Psoas muscle (tissue), 7 donors: ENCODE measurements at regions not wholly inside any gene's neighbourhood (a gene's known extent, or its start where the extent isn't known, plus 50 kb on each side); places are given as distances from the start of the nearest gene placed in this dataset.

Experiments used
- ATAC-seq, 4 donors: fragments of 200-7000 bp; cut with Tn5 transposase; one replicate each; pipeline ENCODE4 v1.9.1; 2020; ENCODE audit warnings: moderate library complexity in 3 of 4, mild to moderate bottlenecking in 2 of 4
- DNase-seq, 2 donors: peaks; one replicate each; pipeline ENCODE4 v3.0.0-alpha.2; 2020
- H3K27ac ChIP-seq: fragments of 200-600 bp; one replicate; pipeline ENCODE4 v1.8.0; 2022
- H3K27me3 ChIP-seq, 3 donors: fragments of 200-600 bp in 1 of 3; one replicate each; pipeline versions ENCODE4 v1.6.1 to v1.8.0; 2013 to 2022; ENCODE audit warnings: low read length in 2 of 3, mild to moderate bottlenecking in 2 of 3, moderate library complexity in 1 of 3; ENCODE audit not compliant: insufficient read depth in 3 of 3
- H3K36me3 ChIP-seq, 2 donors: fragments of 200-600 bp in 1 of 2; one replicate each; pipeline versions ENCODE4 v1.6.1 to v1.8.0; 2013 to 2022; ENCODE audit warnings: low read depth in 1 of 2, mild to moderate bottlenecking in 1 of 2, moderate library complexity in 1 of 2; ENCODE audit not compliant: insufficient read depth in 1 of 2
- H3K4me1 ChIP-seq: fragments of 200-600 bp; one replicate; pipeline ENCODE4 v1.8.0; 2022
- H3K4me3 ChIP-seq: fragments of 200-600 bp; one replicate; pipeline ENCODE4 v1.8.0; 2022; ENCODE audit warnings: mild to moderate bottlenecking
- H3K9me3 ChIP-seq: fragments of 200-600 bp; one replicate; pipeline ENCODE4 v1.8.0; 2022
- WGBS, 3 donors: extraction: QIAGEN DNeasy Blood & Tissue Kit; methylation state at CpG; one replicate each; pipeline versions ENCODE4 v1.1.6 to v1.1.7; 2013; 5-methylcytosine and 5-hydroxymethylcytosine counted together
- intact Hi-C, 2 donors: fragments of 100-400 bp; cut with DNase I; formaldehyde crosslinking; loops; one replicate each; pipeline versions ENCODE4 v1.11.0 to v1.14.2; 2022
- TF ChIP-seq, protein P1 (sequence below): fragments of 200-600 bp; IDR thresholded peaks from one replicate; pipeline ENCODE4 v1.8.0; 2022; ENCODE audit warnings: antibody characterized with exemption
- donor health status: healthy with polysubstance abuse.
- donor health status: DM: no; HTN: no; CAD: no; lungs with moderate emphysema.
- donor health status: Bipolar disorder and iron deficiency.
- donor health status: healthy.
- donor health status: DM: yes; HTN: yes; CAD: no.
- donor health status: DM: no; HTN: no; CAD: no.
- donor health status: DM: yes; HTN: yes; CAD: no.

DNA sequence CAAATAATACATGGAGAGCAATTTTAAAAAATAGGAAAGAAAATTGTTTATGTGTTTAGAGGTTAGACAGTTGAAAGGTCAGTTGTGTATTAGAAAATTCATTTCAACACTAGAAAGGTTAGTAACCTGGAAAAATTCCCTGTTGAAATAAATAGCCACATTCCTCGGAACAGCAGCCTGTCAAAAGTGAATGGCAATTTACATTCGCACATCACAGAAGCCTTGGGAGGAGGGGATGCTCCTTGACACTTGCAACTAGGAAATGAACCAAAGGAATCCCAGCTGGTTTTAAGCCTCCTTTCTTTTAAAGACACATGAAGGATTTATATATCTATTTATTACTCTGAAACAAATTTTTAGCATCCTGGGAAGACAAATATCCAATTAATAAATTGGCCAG lies 653.5 kb upstream of the LRRTM4 start:
- H3K27ac ChIP-seq: no peak overlapping the region
- no peaks in the 10 kb centered on the region for H3K4me1 ChIP-seq
- 26 to 34% (median 30%) methylated on average over 2 of the region's 2 CpGs for WGBS, 3 donors
- intact Hi-C loops: no loop called here
- no peak for ATAC-seq
- H3K27me3 ChIP-seq: no peaks in the 10 kb centered on the region
- no peak overlapping the region for H3K4me3 ChIP-seq
- no peak for DNase-seq
- no peaks in the 10 kb centered on the region for H3K36me3 ChIP-seq
- H3K9me3 ChIP-seq: no peaks in the 10 kb centered on the region
- TF ChIP-seq, protein P1, sequence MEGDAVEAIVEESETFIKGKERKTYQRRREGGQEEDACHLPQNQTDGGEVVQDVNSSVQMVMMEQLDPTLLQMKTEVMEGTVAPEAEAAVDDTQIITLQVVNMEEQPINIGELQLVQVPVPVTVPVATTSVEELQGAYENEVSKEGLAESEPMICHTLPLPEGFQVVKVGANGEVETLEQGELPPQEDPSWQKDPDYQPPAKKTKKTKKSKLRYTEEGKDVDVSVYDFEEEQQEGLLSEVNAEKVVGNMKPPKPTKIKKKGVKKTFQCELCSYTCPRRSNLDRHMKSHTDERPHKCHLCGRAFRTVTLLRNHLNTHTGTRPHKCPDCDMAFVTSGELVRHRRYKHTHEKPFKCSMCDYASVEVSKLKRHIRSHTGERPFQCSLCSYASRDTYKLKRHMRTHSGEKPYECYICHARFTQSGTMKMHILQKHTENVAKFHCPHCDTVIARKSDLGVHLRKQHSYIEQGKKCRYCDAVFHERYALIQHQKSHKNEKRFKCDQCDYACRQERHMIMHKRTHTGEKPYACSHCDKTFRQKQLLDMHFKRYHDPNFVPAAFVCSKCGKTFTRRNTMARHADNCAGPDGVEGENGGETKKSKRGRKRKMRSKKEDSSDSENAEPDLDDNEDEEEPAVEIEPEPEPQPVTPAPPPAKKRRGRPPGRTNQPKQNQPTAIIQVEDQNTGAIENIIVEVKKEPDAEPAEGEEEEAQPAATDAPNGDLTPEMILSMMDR: no peak

DNA sequence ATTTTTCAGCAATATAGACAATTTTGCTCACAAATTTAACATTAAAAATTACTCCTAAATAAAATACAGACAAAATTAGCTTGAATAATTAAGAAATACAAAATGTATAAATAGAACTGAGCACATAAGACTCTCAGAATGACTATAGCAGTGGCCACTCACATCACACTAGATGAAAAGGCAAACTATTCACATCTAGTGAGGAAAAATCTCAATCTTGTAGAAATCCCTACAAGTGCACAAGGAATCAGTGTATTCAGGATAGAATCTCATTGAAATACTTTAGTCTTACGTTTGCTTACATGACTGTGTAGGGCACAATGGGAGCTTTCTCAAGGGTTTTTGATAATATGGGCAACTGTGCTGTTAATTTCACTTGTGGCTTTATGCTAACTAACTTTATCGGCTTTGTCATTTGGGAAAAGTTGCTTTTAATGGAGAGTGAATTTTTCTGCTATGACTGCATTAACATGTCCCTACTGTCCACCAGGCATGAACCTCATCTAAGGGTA lies 678.9 kb upstream of the LRRTM4 start:
- Histone ChIP-seq H3K27ac (no peak overlapping the region), H3K4me1 (no peaks in the 10 kb centered on the region), H3K36me3 (no peaks in the 10 kb centered on the region), H3K9me3 (no peaks in the 10 kb centered on the region), H3K4me3 (no peak overlapping the region), H3K27me3 (no peaks in the 10 kb centered on the region)
- DNase-seq: no peak
- no peak for ATAC-seq
- TF ChIP-seq, protein P1: no peak
- WGBS, 3 donors: 85 to 88% (median 86%) methylated on average over 2 of the region's 2 CpGs
- intact Hi-C loops: no loop called here

DNA sequence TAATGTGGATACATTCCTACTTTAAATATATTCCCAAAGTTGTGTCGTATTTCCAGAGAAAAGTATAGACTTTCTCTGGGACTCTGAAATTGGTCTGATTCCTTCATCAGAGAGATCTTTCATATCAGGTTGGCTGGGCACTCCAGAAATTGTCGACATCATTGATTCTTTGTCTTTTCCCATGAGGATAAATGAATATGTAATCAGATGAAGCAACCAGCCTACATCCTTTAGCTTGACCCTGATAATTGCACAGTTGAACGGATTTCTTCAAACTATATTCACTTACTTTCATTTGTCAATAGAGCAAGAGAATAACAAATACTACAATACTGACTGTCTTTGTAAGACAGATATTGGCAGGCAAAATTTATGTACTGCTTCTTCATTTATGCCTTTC lies 680.2 kb upstream of the LRRTM4 start:
- Histone ChIP-seq H3K4me1 (no peaks in the 10 kb centered on the region), H3K4me3 (no peak overlapping the region), H3K36me3 (no peaks in the 10 kb centered on the region), H3K27ac (no peak overlapping the region), H3K9me3 (no peaks in the 10 kb centered on the region), H3K27me3 (no peaks in the 10 kb centered on the region)
- ATAC-seq: no peak
- 77 to 84% (median 80%) methylated on average over 3 of the region's 3 CpGs for WGBS, 3 donors
- intact Hi-C loops: no loop called here
- TF ChIP-seq, protein P1: no peak
- DNase-seq: no peak

DNA sequence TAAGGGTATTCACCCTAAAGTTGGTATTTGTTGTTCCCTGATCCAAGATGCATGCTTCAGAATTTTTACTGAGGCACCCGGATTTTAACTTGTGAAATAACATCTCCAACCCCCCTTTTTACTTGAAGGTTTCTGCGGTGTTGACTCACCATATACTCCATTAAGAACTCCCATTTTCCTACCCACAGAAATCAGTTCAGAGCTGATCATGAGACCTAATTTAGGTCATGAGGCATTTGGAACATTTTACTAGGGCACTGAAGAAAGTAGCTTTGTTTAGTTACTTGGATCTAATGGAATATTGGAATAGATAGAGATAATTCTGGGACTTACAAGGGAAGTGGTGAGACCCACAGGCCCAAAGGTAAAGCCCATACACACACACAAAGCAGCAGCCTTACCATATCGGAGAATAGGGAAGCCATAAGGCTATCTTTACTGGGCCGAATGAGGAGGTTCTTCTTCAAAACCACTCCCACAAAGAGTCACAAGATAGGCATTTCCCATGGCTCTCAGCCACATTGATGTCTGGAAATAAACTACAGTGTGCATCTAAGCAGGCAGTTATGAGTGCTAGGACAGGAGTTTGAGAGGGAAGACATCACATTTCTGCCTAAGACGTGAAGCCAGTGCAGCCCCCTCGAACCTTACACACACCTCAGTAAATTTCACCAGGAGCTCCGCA lies 681.0 kb upstream of the LRRTM4 start:
- H3K4me3 ChIP-seq: no peak overlapping the region
- 82 to 86% (median 85%) methylated on average over 7 of the region's 7 CpGs for WGBS, 3 donors
- no peaks in the 10 kb centered on the region for H3K36me3 ChIP-seq
- ATAC-seq: no peak
- no peaks in the 10 kb centered on the region for H3K27me3 ChIP-seq
- intact Hi-C loops: no loop called here
- no peaks in the 10 kb centered on the region for H3K4me1 ChIP-seq
- TF ChIP-seq, protein P1: no peak
- no peaks in the 10 kb centered on the region for H3K9me3 ChIP-seq
- no peak for DNase-seq
- no peak overlapping the region for H3K27ac ChIP-seq

DNA sequence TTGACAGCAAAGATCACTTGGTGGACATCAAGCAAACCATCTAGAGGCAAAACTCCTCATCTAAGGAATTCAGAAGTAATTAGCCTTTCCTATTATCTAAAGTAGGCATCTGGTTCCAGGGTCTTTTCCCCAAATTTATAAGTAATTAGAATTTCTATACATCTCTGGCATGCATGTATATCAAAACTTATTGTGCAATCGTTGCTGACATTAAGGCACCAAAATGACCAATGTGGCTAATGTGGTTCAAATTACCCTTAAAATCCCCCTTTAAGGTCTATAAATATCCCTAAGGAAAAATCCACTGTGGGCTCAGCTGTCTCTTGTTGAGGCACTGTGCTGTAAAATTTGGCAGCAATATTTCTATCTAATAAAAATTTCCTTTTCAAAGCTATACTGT lies 695.9 kb upstream of the LRRTM4 start:
- no peaks in the 10 kb centered on the region for H3K27me3 ChIP-seq
- DNase-seq (no peak), ATAC-seq (no peak)
- H3K27ac ChIP-seq: no peak overlapping the region
- 14 to 26% (median 25%) methylated on average over 1 of the region's 1 CpG for WGBS, 3 donors
- H3K4me1 ChIP-seq: no peaks in the 10 kb centered on the region
- intact Hi-C loops: no loop called here
- no peaks in the 10 kb centered on the region for H3K36me3 ChIP-seq
- TF ChIP-seq, protein P1: no peak
- no peak overlapping the region for H3K4me3 ChIP-seq
- no peaks in the 10 kb centered on the region for H3K9me3 ChIP-seq
